ENCODE measurements at regions not wholly inside any gene's neighbourhood (a gene's known extent, or its start where the extent isn't known, plus 50 kb on each side); places are given as distances from the start of the nearest gene placed in this dataset.

DNA sequence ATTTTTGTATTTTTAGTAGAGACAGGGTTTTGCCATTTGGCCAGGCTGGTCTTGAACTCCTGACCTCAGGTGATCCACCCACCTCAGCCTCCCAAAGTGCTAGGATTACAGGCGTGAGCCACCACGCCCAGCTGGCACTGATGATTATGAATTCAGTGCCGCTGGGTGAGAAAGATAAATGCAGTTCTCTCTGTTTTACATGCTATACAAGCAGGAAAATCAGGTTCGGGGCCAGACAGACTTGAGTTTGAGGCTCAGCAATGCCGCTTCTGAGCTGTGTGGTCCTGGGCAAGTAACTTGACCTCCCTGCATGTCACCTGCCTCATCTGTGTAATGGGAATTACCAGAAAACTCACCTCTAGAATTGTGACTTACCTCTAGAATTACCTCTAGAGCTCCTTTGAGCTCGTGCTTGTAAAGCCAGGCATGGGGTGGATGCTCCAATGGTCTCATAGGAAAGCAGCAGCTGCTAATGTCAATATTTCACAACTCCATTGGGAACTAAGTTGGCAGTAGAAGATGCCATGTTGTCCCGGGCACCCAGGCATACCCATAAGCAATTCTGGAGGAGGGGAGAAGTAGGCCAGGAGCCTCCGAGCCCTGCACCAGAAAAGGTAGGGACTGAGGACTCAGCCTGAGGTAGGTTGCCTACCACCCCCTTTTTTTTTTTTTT lies 119.8 kb upstream of the SLC25A33 start:
- no peak for DNase-seq

GRCh38 chr1:9420835-9421532 lies 118.3 kb upstream of the SLC25A33 start:
- no peak for DNase-seq

DNA sequence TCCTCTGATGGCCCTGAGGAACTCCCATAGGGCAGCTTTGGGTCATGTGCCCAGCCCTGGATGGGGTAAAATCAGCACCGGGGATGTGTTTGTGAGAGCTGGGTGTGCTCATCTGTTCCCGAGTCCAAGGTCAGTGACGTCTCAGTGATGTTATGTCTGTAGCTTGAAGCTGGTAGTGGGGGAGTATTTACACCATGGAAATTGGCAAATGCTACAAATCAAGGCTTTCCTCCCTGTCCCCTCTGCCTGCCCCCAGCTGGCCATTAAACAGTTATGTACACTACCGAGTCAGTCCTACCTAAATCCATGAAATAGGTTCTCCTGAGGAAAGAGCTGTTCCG lies 117.8 kb upstream of the SLC25A33 start:
- DNase-seq, result no peak

- no peak for DNase-seq
These were observed 116.9 kb upstream of the SLC25A33 start for GRCh38 chr1:9422321-9422720.

- DNase-seq, result no peak
These were observed 116.3 kb upstream of the SLC25A33 start for GRCh38 chr1:9422911-9423505.

DNA sequence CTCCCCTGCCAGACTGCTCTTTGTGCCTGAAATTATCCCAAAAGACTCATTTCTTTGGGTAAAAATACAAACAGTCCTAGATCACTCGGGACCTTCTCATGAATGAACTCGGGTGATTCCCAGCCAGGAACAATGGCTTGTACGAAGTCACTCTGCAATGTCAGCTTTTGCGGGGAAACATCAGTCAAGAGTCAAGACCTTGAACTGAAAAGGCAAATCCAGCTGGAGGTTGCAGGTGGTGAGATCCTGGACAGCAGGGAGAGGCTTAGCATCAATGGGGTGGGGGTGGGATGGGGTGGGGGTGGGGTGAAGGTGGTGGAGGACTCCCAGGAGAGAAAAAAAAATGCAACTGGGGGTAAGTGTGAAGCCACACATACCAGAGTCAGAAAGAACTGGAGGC lies 115.0 kb upstream of the SLC25A33 start:
- no peak for DNase-seq

- no peak for DNase-seq
These were observed 113.4 kb upstream of the SLC25A33 start for GRCh38 chr1:9425859-9426258.

- DNase-seq, result peak; percentile 87
These were observed 113.0 kb upstream of the SLC25A33 start for GRCh38 chr1:9426291-9426711.

DNA sequence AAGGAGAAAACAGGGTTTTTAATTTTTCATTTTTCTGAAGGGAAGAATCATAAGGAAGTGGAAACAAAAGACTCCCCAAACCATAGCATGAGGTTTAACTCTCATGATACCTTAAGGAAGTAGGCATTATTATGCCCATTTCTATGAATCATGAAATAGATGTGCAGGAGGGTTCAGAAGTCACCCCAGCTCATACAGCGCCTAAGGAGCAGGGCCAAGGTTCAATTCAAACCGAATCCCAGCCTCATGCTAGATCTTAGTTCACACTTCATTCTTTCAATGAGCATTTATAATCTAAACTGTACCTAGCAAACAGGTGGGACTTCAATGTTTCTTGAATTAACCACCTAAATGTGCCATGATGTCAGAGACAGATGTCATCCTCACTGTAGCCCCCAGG lies 111.9 kb upstream of the SLC25A33 start:
- no peak for DNase-seq

DNA sequence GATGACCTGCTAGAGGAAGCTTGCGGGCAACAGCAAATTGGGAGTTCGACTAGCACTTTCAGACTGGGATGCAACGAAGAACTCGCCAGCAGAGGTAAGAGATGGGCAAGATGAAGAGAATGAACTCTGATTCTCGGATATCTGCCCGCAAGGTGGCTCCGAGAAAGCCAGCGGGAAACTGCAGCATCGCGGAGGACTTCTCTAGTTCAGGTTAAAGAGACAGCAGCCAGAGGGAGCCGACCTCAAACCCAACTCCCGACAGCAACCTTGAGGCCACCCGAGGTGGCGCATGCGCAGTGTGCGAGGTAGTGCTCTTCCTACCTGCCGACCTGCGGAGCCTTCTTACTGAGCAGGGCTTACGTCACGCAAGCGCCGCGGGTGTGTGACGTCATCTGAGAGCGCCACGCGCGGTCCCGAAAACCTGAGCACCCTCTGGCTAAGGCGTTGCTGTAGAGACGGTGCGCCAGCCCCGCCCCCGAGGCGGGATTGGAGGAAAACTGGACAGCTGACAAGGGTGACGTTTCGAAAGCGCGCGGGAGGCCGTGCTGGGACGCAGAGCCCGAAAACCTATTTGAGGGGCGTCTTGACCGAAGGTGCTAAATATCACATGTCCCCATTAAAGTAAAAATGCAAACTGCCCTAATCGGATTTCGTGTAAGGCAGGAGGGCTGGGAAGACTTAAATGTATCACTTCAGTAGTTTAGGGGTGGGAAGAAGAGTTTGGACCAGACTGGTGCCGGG lies 110.5 kb upstream of the SLC25A33 start:
- DNase-seq, result peak; percentile 94

DNA sequence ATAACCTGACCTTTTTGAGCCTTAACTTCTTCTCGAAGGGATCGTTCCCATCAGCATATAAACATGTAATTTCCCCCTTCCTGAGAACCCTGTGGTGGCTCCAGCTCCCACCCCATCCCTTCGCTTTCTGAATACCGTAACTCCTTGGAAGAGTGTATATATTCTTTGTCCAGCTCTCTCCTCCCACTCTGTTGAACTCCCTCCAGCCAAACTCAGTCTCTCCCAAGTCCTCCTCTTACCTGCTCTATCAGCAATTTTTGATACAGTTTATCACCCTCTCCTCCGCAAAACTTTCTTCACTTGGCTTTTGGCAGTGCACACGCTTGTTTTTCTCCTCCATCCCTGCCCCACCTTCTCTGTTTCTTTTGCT lies 109.9 kb upstream of the SLC25A33 start:
- DNase-seq, result no peak

- no peak for DNase-seq
These were observed 104.8 kb upstream of the SLC25A33 start for GRCh38 chr1:9434247-9435152.

DNA sequence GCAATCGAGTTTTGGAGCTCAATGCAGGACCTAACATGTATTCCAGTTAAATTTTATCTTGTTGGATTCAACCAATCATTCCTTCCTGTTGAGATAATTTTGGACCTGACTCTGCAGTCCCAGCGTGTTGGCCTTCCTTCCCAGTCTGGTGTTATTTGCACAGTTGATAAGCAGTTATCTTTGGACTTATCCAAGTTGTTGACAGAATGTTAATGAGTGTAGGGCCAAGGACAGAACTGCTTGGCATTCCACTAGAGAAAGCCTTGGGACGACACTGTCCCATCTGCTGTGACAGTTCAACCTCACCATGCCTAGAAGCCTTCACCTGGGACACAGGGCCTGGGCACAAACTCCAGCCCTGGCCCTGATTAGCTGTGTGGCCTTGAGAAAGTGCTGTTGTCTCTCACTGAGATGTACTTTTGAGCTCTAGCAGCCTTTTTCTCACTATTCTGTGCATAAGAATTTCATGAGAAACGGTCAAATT lies 104.1 kb upstream of the SLC25A33 start:
- no peak for DNase-seq

- no peak for DNase-seq
These were observed 103.2 kb upstream of the SLC25A33 start for GRCh38 chr1:9435854-9436640.

DNA sequence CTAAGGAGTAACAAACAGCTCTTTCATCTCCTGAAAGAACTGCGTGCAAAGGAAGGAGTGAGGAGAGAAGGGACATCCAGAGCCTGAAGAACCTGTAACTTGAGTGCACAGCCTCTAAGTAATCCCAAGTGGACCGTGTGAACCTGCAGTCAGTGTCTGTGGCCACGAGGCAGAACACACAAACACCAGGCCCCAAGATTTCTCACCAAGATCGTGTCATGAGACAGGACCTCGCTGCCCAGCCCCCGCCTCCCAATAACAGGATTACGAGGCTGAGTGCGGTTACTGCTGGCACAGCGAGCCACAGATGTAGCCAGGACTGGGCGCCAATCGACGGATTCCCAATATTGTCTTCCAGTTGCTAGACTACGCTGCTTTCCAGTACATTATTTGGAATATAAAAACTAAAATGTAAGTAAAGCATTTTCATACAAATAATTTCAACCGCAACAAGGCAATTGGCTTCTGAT lies 101.3 kb upstream of the SLC25A33 start:
- DNase-seq, result no peak

DNA sequence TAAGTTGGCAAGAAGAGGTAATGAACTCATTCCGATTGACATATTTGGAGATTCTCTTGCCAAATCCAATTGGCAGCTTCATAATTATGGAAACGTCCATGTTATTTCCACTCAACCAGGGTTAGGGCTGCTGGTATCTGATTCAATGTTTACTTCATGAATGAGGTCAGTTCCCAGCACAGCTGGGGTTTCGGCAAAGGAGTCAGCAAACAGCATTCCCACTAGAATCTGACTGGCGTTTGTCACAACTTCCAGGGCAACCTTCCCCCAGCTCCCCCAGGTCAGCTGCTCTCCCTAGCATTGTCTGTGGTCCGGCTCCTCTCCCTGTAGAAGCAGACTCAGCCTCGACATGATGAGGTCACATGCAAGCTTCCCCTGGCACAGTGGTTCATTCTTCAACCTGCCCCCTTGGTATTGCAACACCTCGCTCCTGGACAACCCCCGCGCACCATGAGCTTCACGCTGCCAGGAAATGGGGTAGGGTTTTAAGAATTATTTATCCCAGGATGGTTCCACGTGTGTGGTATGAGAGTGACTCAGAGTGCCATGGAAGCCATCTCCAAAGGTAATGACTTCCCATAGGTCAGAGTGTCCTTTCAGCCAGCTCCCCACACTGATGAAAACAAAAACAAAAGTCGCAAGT lies 100.7 kb upstream of the SLC25A33 start:
- no peak for DNase-seq

GRCh38 chr1:9439074-9439761 lies 100.0 kb upstream of the SLC25A33 start:
- DNase-seq, result no peak

GRCh38 chr1:9440261-9440660 lies 99.0 kb upstream of the SLC25A33 start:
- no peak for DNase-seq

GRCh38 chr1:9440763-9441194 lies 98.5 kb upstream of the SLC25A33 start:
- DNase-seq, result no peak

DNA sequence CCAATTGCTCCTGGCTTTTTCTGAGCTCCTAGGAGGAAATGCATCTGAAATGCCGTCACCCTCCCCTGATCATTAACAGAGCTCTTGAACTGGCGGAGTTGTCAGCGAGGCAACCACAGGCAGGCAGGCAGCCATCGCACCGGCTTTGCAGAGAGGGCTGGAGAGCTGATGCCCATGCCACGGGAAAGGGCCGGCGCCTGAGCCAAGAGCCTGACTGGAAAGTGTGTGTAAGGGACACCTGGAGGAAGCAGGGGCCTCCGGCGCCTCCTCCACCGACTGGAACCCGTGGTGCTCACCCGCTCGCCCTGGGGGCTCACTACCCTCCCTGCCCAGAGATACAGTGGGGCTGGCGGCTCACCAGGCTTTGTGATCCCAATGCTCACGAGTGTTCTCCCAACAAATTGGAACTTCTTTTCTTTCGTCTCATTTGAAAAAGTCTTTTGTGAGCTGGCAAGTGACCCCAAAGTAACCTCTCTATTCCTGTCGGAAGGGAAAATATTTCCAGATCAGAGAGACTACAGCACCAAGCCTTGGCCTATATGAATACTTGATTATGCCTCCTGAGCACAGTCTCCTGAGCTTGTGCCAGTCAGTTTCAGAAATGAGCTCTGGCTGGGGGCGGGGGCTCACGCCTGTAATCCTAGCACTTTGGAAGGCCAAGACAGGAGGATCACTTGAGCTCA lies 97.7 kb upstream of the SLC25A33 start:
- no peak for DNase-seq

Measured in GF-D8 (cell line).